Nephron progenitor cell (in vitro differentiated cells): ENCODE measurements at regions not wholly inside any gene's neighbourhood (a gene's known extent, or its start where the extent isn't known, plus 50 kb on each side); places are given as distances from the start of the nearest gene placed in this dataset.
A peak's percentile ranks its signal among the peaks of the same experiment; 100 is the strongest.

Source experiments
- DNase-seq: peaks from one replicate; pipeline ENCODE4 v3.0.0; 2021
- H3K27ac Mint-ChIP-seq: 2 replicates; pipeline ENCODE4 v1.8.0; 2021; ENCODE audit warnings: mild to moderate bottlenecking, moderate library complexity, mixed read lengths
- H3K27me3 Mint-ChIP-seq: 2 replicates; pipeline ENCODE4 v1.8.0; 2021; ENCODE audit warnings: mild to moderate bottlenecking, low read depth, mixed read lengths; ENCODE audit not compliant: poor library complexity
- H3K36me3 Mint-ChIP-seq: 2 replicates; pipeline ENCODE4 v1.8.0; 2021; ENCODE audit warnings: low read depth, mixed read lengths
- H3K4me1 Mint-ChIP-seq: 2 replicates; pipeline ENCODE4 v1.8.0; 2021; ENCODE audit warnings: mixed read lengths
- H3K4me3 Mint-ChIP-seq: 2 replicates; pipeline ENCODE4 v1.8.0; 2021; ENCODE audit warnings: mild to moderate bottlenecking, moderate library complexity, mixed read lengths
- H3K9me3 Mint-ChIP-seq: 2 replicates; pipeline ENCODE4 v1.8.0; 2021; ENCODE audit warnings: mild to moderate bottlenecking, moderate library complexity, mixed read lengths
- TF ChIP-seq, protein P1 (sequence below): fragments of 200-600 bp; sonication (generic); IDR thresholded peaks from 2 replicates; pipeline ENCODE4 v1.5.0; 2021; ENCODE audit warnings: antibody characterized with exemption

DNA sequence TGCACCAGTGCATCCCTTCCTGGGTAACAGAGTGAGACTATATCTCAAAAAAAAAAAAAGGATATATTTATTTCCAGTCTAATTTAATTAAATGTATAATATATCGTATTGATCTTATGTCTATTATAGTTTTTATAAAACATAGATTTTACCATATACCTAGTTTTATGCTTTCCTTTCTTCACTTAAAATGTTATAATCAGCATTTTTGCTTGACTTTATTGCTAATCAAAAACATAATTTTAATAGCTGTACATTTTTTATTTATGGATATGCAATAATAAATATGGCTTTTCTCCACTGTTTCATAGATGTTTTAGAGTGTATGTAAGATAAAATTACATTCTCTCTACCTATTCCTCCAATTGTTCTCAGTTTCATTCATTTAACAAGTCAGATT is 958.0 kb downstream of the EPHA4 start:
- no peak for DNase-seq
- Mint-ChIP-seq H3K9me3 (peaks cover 4% of the 10 kb centered on the region), H3K27ac (no peak overlapping the region), H3K36me3 (no peaks in the 10 kb centered on the region), H3K4me3 (no peak overlapping the region), H3K27me3 (no peaks in the 10 kb centered on the region), H3K4me1 (no peaks in the 10 kb centered on the region)
- TF ChIP-seq, protein P1, sequence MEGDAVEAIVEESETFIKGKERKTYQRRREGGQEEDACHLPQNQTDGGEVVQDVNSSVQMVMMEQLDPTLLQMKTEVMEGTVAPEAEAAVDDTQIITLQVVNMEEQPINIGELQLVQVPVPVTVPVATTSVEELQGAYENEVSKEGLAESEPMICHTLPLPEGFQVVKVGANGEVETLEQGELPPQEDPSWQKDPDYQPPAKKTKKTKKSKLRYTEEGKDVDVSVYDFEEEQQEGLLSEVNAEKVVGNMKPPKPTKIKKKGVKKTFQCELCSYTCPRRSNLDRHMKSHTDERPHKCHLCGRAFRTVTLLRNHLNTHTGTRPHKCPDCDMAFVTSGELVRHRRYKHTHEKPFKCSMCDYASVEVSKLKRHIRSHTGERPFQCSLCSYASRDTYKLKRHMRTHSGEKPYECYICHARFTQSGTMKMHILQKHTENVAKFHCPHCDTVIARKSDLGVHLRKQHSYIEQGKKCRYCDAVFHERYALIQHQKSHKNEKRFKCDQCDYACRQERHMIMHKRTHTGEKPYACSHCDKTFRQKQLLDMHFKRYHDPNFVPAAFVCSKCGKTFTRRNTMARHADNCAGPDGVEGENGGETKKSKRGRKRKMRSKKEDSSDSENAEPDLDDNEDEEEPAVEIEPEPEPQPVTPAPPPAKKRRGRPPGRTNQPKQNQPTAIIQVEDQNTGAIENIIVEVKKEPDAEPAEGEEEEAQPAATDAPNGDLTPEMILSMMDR = no peak

DNA sequence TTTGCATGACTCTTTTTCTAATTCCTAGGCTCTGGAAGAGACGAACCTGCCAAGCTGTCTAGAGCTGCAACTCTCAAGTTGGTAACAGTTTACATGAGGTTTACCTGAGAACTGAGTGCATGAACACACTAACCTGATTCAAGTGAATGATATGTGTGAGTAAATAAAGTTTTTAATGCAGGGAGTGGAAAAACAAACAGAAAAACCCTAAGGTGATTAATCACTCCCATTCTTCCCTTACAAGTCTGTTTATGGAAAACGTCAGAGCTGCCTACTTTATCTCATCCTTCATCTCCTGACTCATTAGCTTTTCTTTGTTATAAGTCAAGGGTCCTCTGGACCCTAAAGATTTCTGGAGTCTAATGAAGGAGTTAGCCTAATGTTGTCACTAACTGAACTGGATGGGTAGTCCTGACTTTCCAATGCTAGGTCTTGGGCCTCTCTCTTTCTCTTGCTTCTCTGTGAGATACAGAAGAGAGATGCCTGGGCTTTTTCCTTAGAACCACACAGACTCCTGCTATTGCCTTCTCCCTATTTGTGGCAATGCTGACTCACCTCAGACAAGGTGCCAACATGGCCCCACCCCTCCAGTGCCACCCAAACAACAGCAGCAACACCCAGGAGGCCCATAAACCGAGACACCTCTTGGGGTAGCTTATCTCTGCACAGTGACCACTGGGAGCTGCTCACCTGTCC is 952.4 kb downstream of the EPHA4 start:
- no peak overlapping the region for H3K4me3 Mint-ChIP-seq
- peak overlapping the region; percentile 46 for H3K27ac Mint-ChIP-seq
- no peaks in the 10 kb centered on the region for H3K9me3 Mint-ChIP-seq
- peaks cover 16% of the 10 kb centered on the region for H3K4me1 Mint-ChIP-seq
- no peaks in the 10 kb centered on the region for H3K27me3 Mint-ChIP-seq
- DNase-seq = no peak
- TF ChIP-seq, protein P1 = no peak
- H3K36me3 Mint-ChIP-seq = no peaks in the 10 kb centered on the region

DNA sequence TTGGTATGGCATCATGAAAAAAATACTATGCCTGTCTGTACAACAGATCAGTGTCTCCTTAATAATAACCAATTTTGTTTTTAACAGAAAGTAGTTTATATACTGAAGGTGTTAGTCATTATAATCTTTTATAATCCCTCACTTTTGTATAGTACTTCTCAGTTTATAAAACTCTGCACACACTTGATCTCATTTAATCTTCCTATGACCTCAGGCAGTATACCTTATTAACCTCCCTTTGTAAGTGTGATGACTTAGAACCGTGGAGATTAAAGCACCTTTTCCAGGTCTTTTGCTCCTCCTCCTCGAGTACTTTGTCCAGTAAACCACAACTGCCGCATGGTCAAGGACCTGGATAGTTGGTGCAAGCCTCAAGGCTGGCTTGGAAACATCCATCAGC is 945.5 kb downstream of the EPHA4 start:
- no peak for DNase-seq
- H3K4me1 Mint-ChIP-seq = peaks cover 14% of the 10 kb centered on the region
- H3K36me3 Mint-ChIP-seq = no peaks in the 10 kb centered on the region
- no peaks in the 10 kb centered on the region for H3K9me3 Mint-ChIP-seq
- TF ChIP-seq, protein P1 = no peak
- H3K4me3 Mint-ChIP-seq = no peak overlapping the region
- H3K27me3 Mint-ChIP-seq = peaks cover 4% of the 10 kb centered on the region
- no peak overlapping the region for H3K27ac Mint-ChIP-seq

DNA sequence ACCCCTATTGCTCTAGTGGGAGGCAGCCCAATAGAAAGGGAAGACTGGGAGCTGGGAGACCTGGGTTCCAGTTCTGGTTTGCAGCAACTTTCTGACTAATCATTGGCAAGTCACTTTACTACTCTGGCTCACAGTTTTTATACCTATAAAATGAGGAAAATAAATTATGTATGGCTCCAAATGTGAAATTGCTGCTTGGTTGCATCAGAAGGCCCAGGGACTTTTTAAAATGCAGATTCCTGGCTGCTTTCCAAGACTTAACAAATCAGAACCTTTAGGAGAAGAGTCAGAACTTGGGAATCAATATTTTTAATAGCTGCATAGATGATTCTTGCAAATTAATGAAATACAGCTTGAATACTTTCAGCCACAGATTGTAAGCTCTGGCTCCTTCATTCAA is 943.9 kb downstream of the EPHA4 start:
- Mint-ChIP-seq H3K4me1 (peaks cover 11% of the 10 kb centered on the region), H3K36me3 (no peaks in the 10 kb centered on the region), H3K9me3 (no peaks in the 10 kb centered on the region), H3K27me3 (peaks cover 4% of the 10 kb centered on the region), H3K27ac (no peak overlapping the region), H3K4me3 (no peak overlapping the region)
- DNase-seq = no peak
- TF ChIP-seq, protein P1 = no peak

DNA sequence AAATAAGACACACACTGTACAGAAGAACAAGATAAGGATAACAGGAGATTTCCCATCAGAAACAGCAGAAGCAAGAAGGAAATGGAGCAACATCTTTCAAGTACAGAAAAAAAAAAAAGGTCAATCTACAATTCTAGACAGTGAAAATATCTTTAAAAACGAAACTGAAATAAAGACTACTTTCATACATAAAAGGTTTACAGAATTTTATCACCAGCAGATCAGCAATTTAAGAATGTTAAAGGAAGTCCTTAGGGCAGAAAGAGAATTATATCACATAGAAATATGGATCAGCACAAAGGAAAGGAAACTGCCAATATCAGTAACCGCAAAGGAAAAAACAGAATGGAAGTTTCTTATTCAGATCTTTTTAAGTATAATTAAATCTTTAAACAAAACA is 931.0 kb downstream of the EPHA4 start:
- no peak overlapping the region for H3K4me3 Mint-ChIP-seq

More for the DNA sequence above, 931.0 kb downstream of the EPHA4 start:
- Mint-ChIP-seq H3K27ac (no peak overlapping the region), H3K9me3 (no peaks in the 10 kb centered on the region), H3K36me3 (no peaks in the 10 kb centered on the region), H3K4me1 (peaks cover under 1% of the 10 kb centered on the region), H3K27me3 (peaks cover 3% of the 10 kb centered on the region)
- TF ChIP-seq, protein P1 = no peak
- no peak for DNase-seq
